ENCODE measurements at regions not wholly inside any gene's neighbourhood (a gene's known extent, or its start where the extent isn't known, plus 50 kb on each side); places are given as distances from the start of the nearest gene placed in this dataset.

- Histone ChIP-seq H3K27me3 (ENCODE audit: insufficient read depth, poor library complexity, severe bottlenecking) (no peaks in the 10 kb centered on the region), H3K27ac (replicated peaks) (no peak overlapping the region), H3K4me3 (replicated peaks; ENCODE audit: insufficient read depth, low read length) (no peak overlapping the region)
- DNase-seq (ENCODE audit: low read depth in 1 of 2, low spot score in 1 of 2), result no peak
- TF ChIP-seq CTCF (IDR thresholded peaks at IDR 0.05; ENCODE audit: insufficient read depth, low read length), result no peak
- no peak for TF ChIP-seq POLR2AphosphoS5 (IDR thresholded peaks at IDR 0.05; ENCODE audit: low read depth)
- no peak for TF ChIP-seq REST (IDR thresholded peaks at IDR 0.05; ENCODE audit: insufficient replicate concordance, low read depth)
- TF ChIP-seq GABPA (IDR thresholded peaks at IDR 0.05; ENCODE audit: low read depth), result no peak
- no peak for TF ChIP-seq SPI1 (IDR thresholded peaks at IDR 0.05; ENCODE audit: borderline replicate concordance, low read depth)
Observed at GRCh38 chr15:62618846-62619504, 423.6 kb upstream of the TPM1 start.

GRCh38 chr15:62619526-62619925 is 423.0 kb upstream of the TPM1 start:
- Histone ChIP-seq H3K27ac (replicated peaks) (no peak overlapping the region), H3K4me3 (replicated peaks; ENCODE audit: insufficient read depth, low read length) (no peak overlapping the region), H3K27me3 (ENCODE audit: insufficient read depth, poor library complexity, severe bottlenecking) (no peaks in the 10 kb centered on the region)
- TF ChIP-seq CTCF (IDR thresholded peaks at IDR 0.05; ENCODE audit: insufficient read depth, low read length), result no peak
- TF ChIP-seq SPI1 (IDR thresholded peaks at IDR 0.05; ENCODE audit: borderline replicate concordance, low read depth), result no peak
- TF ChIP-seq GABPA (IDR thresholded peaks at IDR 0.05; ENCODE audit: low read depth), result no peak
- no peak for TF ChIP-seq REST (IDR thresholded peaks at IDR 0.05; ENCODE audit: insufficient replicate concordance, low read depth)
- TF ChIP-seq POLR2AphosphoS5 (IDR thresholded peaks at IDR 0.05; ENCODE audit: low read depth), result no peak
- no peak for DNase-seq (ENCODE audit: low read depth in 1 of 2, low spot score in 1 of 2)

- no peak overlapping the region for H3K27ac ChIP-seq (replicated peaks)
- no peak for TF ChIP-seq GABPA (IDR thresholded peaks at IDR 0.05; ENCODE audit: low read depth)
- TF ChIP-seq CTCF (IDR thresholded peaks at IDR 0.05; ENCODE audit: insufficient read depth, low read length), result no peak
- TF ChIP-seq POLR2AphosphoS5 (IDR thresholded peaks at IDR 0.05; ENCODE audit: low read depth), result no peak
- no peak for TF ChIP-seq REST (IDR thresholded peaks at IDR 0.05; ENCODE audit: insufficient replicate concordance, low read depth)
- no peak for TF ChIP-seq SPI1 (IDR thresholded peaks at IDR 0.05; ENCODE audit: borderline replicate concordance, low read depth)
- H3K4me3 ChIP-seq (replicated peaks; ENCODE audit: insufficient read depth, low read length), result no peak overlapping the region
- H3K27me3 ChIP-seq (ENCODE audit: insufficient read depth, poor library complexity, severe bottlenecking), result peaks cover 3% of the 10 kb centered on the region
- no peak for DNase-seq (ENCODE audit: low read depth in 1 of 2, low spot score in 1 of 2)
Observed at GRCh38 chr15:62622775-62623174, 419.8 kb upstream of the TPM1 start.
